CD4-positive, alpha-beta T cell (primary cell): ENCODE measurements at regions not wholly inside any gene's neighbourhood (a gene's known extent, or its start where the extent isn't known, plus 50 kb on each side); places are given as distances from the start of the nearest gene placed in this dataset.
"Not testable (repeated sequence)": the region's sequence is repeated elsewhere in the genome, so short reads cannot be mapped to it uniquely, and the experiment has no call there.

Source experiments
- ATAC-seq: fragments of 200-7000 bp; cut with Tn5 transposase; one replicate; pipeline ENCODE4 v1.10.0; 2022; ENCODE audit warnings: mild to moderate bottlenecking; ENCODE audit not compliant: poor library complexity
- CTCF ChIA-PET: fragments of 350-600 bp; sonication (Branson Sonifier 250); formaldehyde crosslinking; loops from one replicate; lab custom pipeline; 2021; ENCODE audit warnings: antibody characterized with exemption, inconsistent platforms; lab: Charles Lee
- POLR2A ChIA-PET: fragments of 350-600 bp; sonication (Branson Sonifier 250); formaldehyde crosslinking; loops from one replicate; lab custom pipeline; 2021; ENCODE audit warnings: antibody characterized with exemption, inconsistent platforms; lab: Charles Lee
- DNase-seq, 14 experiments: peaks; one replicate each; pipeline ENCODE4 v3.0.0-alpha.2; 2013 to 2020; ENCODE audit warnings: mixed read lengths in 2 of 14
- H3K27ac ChIP-seq, 2 donors: one replicate each; pipeline versions ENCODE4 v1.5.1 to v1.7.0; 2013; ENCODE audit warnings: low read length in 2 of 2, low read depth in 1 of 2, mild to moderate bottlenecking in 1 of 2
- H3K27me3 ChIP-seq, 2 experiments: 1 replicate in 1 of 2; 2 replicates in 1 of 2; pipeline versions ENCODE4 v1.6.1 to v1.7.0; 2013; ENCODE audit warnings: low read length in 2 of 2, control low read depth in 1 of 2, mild to moderate bottlenecking in 1 of 2, moderate library complexity in 1 of 2; ENCODE audit not compliant: insufficient read depth in 2 of 2, control insufficient read depth in 1 of 2
- H3K36me3 ChIP-seq: one replicate; pipeline ENCODE4 v1.6.1; 2013; ENCODE audit warnings: low read length, control low read depth; ENCODE audit not compliant: insufficient read depth
- H3K4me1 ChIP-seq: one replicate; pipeline ENCODE4 v1.6.1; 2013; ENCODE audit warnings: low read length, control low read depth; ENCODE audit not compliant: insufficient read depth
- H3K4me3 ChIP-seq: one replicate; pipeline ENCODE4 v1.5.1; 2013; ENCODE audit warnings: mild to moderate bottlenecking, low read length, moderate library complexity
- H3K9me3 ChIP-seq, 2 experiments: 1 replicate in 1 of 2; 2 replicates in 1 of 2; pipeline versions ENCODE4 v1.6.1 to v1.7.0; 2013; ENCODE audit warnings: low read length in 2 of 2, mild to moderate bottlenecking in 2 of 2, control low read depth in 1 of 2, moderate library complexity in 1 of 2; ENCODE audit not compliant: control insufficient read depth in 1 of 2, insufficient read depth in 1 of 2
- H3K27ac Mint-ChIP-seq: one replicate; pipeline ENCODE4 v1.8.0; 2020; ENCODE audit warnings: mixed read lengths
- H3K27me3 Mint-ChIP-seq: one replicate; pipeline ENCODE4 v1.8.0; 2021; ENCODE audit warnings: mixed read lengths
- H3K36me3 Mint-ChIP-seq: one replicate; pipeline ENCODE4 v1.8.0; 2021; ENCODE audit warnings: low read depth, mixed read lengths
- H3K4me1 Mint-ChIP-seq: one replicate; pipeline ENCODE4 v1.8.0; 2021; ENCODE audit warnings: low read depth, mixed read lengths
- H3K4me3 Mint-ChIP-seq: one replicate; pipeline ENCODE4 v1.8.0; 2020; ENCODE audit warnings: mild to moderate bottlenecking, mixed read lengths
- H3K9me3 Mint-ChIP-seq: one replicate; pipeline ENCODE4 v1.8.0; 2020; ENCODE audit warnings: mixed read lengths
- CTCF ChIP-seq: fragments of 200-600 bp; IDR thresholded peaks from one replicate; pipeline ENCODE4 v1.8.0; 2022; ENCODE audit warnings: antibody characterized with exemption, mild to moderate bottlenecking
- intact Hi-C, 2 experiments: fragments of 100-400 bp; cut with DNase I in 1 of 2; cut with micrococcal nuclease in 1 of 2; formaldehyde crosslinking; loops; one replicate each; pipeline versions ENCODE4 v1.15.1 to v1.9.0; 2023 to 2025; cut with DNase I, micrococcal nuclease

DNA sequence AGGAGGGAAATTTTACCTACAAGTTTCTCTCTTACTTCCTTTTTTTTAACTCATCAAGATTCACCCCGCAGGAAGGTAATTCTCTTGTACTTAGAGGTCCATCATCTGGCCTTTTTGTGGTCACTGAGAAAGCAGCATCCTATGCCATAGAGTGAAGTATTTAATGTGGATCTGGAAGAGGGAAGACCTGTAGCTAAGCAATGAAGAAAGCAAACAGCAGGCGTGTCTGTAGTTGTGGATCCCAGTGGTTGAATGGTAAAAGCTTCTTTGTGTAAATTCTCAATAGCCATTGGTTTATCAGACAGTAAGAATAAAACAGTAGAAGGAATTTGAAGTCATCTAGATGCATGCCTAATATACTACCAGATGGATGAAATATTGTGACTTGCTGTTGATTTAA, 196.4 kb downstream of the ANKRD7 start:
- Mint-ChIP-seq H3K4me3 (no peak overlapping the region), H3K4me1 (no peaks in the 10 kb centered on the region)
- CTCF ChIA-PET = no interaction called here

GRCh38 chr7:118429141-118429540, 204.6 kb downstream of the ANKRD7 start:
- Histone ChIP-seq H3K9me3 (peaks cover 4 to 7% of the 10 kb centered on the region in 2 experiments), H3K27me3 (no peaks in the 10 kb centered on the region), H3K27ac (no peak overlapping the region), H3K4me3 (no peak overlapping the region), H3K4me1 (no peaks in the 10 kb centered on the region), H3K36me3 (no peaks in the 10 kb centered on the region)
- no peaks in the 10 kb centered on the region for H3K36me3 Mint-ChIP-seq
- peaks cover 7% of the 10 kb centered on the region for H3K9me3 Mint-ChIP-seq
- H3K27ac Mint-ChIP-seq = no peak overlapping the region
- TF ChIP-seq CTCF = no peak
- H3K4me1 Mint-ChIP-seq = no peaks in the 10 kb centered on the region
- DNase-seq = no peak
- no peak overlapping the region for H3K4me3 Mint-ChIP-seq
- no peaks in the 10 kb centered on the region for H3K27me3 Mint-ChIP-seq
- POLR2A ChIA-PET = no interaction called here
- CTCF ChIA-PET = no interaction called here
- intact Hi-C loops = no loop called here
- no peak for ATAC-seq

More for the DNA sequence above, 196.4 kb downstream of the ANKRD7 start:
- Histone ChIP-seq H3K27me3 (no peaks in the 10 kb centered on the region), H3K27ac (no peak overlapping the region), H3K4me1 (no peaks in the 10 kb centered on the region), H3K36me3 (no peaks in the 10 kb centered on the region), H3K9me3 (no peaks in the 10 kb centered on the region), H3K4me3 (no peak overlapping the region)
- intact Hi-C loops = no loop called here
- ATAC-seq (no peak), DNase-seq (no peak)
- no peak overlapping the region for H3K27ac Mint-ChIP-seq
- no peaks in the 10 kb centered on the region for H3K9me3 Mint-ChIP-seq
- no peak for TF ChIP-seq CTCF
- POLR2A ChIA-PET = no interaction called here
- no peaks in the 10 kb centered on the region for H3K27me3 Mint-ChIP-seq
- no peaks in the 10 kb centered on the region for H3K36me3 Mint-ChIP-seq

- CTCF ChIA-PET = no interaction called here
- TF ChIP-seq CTCF = no peak
- no peak for DNase-seq
- POLR2A ChIA-PET = no interaction called here
- no peak for ATAC-seq
- Mint-ChIP-seq H3K27ac (no peak overlapping the region), H3K27me3 (no peaks in the 10 kb centered on the region), H3K36me3 (no peaks in the 10 kb centered on the region), H3K4me3 (no peak overlapping the region), H3K9me3 (peaks cover 9% of the 10 kb centered on the region), H3K4me1 (no peaks in the 10 kb centered on the region)
- H3K9me3 ChIP-seq = peaks cover 7 to 9% of the 10 kb centered on the region in 2 experiments
- H3K4me1 ChIP-seq = no peaks in the 10 kb centered on the region
- intact Hi-C loops = no loop called here
- H3K27ac ChIP-seq = no peak overlapping the region
- no peaks in the 10 kb centered on the region for H3K36me3 ChIP-seq
- H3K4me3 ChIP-seq = no peak overlapping the region
- H3K27me3 ChIP-seq = no peaks in the 10 kb centered on the region
Measured at GRCh38 chr7:118436663-118437062, 212.2 kb downstream of the ANKRD7 start.

DNA sequence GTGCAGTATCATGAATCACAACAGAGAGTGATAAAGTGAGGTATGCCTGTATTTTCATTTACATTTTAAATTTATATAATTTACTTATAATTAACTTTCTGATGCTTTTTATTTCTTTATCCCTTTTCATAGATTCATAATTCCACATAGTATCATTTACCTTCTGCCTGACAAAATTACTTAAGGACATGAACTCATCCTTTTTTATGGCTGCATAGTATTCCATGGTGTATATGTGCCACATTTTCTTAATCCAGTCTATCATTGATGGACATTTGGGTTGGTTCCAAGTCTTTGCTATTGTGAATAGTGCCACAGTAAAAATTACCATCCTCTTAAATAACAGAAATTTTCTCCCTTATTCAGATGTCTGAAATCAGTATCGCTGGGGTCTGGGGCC, 224.5 kb downstream of the ANKRD7 start:
- ATAC-seq, H3K4me3 ChIP-seq, H3K27ac Mint-ChIP-seq, H3K27me3 ChIP-seq, CTCF ChIA-PET, H3K4me1 Mint-ChIP-seq, intact Hi-C loops, H3K4me3 Mint-ChIP-seq, POLR2A ChIA-PET, H3K4me1 ChIP-seq, DNase-seq, H3K36me3 Mint-ChIP-seq, H3K27me3 Mint-ChIP-seq, H3K27ac ChIP-seq, H3K36me3 ChIP-seq, H3K9me3 Mint-ChIP-seq, H3K9me3 ChIP-seq: not testable (repeated sequence)
